Activated T-helper 2 cell treated with anti-CD3 and anti-CD28 coated beads, Interferon-gamma antibody, Interleukin-2, Interleukin-4, amounts not matched to agents 10 μg/mL and 5 μg/mL and 100 μg/mL, durations not matched to agents 14 hours and 24 hours and 36 hours (primary cell): ENCODE measurements at regions not wholly inside any gene's neighbourhood (a gene's known extent, or its start where the extent isn't known, plus 50 kb on each side); places are given as distances from the start of the nearest gene placed in this dataset.
"Not testable (repeated sequence)": the region's sequence is repeated elsewhere in the genome, so short reads cannot be mapped to it uniquely, and the experiment has no call there.

ENCODE experiments used
- DNase-seq: peaks from one replicate; pipeline ENCODE4 v3.0.0; 2021; ENCODE audit warnings: low spot score
- H3K27ac Mint-ChIP-seq: one replicate; pipeline ENCODE4 v1.8.0; 2021; ENCODE audit warnings: mixed read lengths
- H3K27me3 Mint-ChIP-seq: one replicate; pipeline ENCODE4 v1.8.0; 2021; ENCODE audit warnings: low read depth, mixed read lengths
- H3K36me3 Mint-ChIP-seq: one replicate; pipeline ENCODE4 v1.8.0; 2021; ENCODE audit warnings: low read depth, mixed read lengths
- H3K4me1 Mint-ChIP-seq: one replicate; pipeline ENCODE4 v1.8.0; 2021; ENCODE audit warnings: low read depth, mixed read lengths
- H3K4me3 Mint-ChIP-seq: one replicate; pipeline ENCODE4 v1.8.0; 2021; ENCODE audit warnings: low read depth, mild to moderate bottlenecking, moderate library complexity, mixed read lengths
- H3K9me3 Mint-ChIP-seq: one replicate; pipeline ENCODE4 v1.8.0; 2021; ENCODE audit warnings: mixed read lengths
- intact Hi-C: fragments of 100-400 bp; cut with micrococcal nuclease; formaldehyde crosslinking; loops from one replicate; pipeline ENCODE4 v1.15.1; 2023

DNA sequence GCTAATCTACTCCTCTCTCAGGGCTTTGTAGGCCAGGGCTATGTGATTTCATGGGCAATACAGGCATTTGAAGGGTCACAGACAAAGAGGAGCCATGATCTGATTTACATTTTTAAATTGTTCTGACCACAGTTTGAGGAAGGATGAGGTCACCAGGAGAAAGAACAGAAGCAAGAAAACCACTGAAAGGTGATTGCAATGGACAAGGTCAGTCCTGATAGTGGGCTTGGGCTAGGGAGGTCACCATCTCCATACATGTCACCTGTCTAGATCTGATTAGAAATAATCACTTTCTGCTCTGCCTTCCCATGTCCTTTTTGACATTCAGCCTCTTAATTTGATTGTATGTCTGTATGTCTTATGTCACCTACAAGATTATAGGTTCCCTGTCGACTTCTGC lies 248.9 kb upstream of the CWC22 start:
- no peak for DNase-seq
- Mint-ChIP-seq H3K9me3 (no peaks in the 10 kb centered on the region), H3K27ac (no peak overlapping the region), H3K4me1 (no peaks in the 10 kb centered on the region), H3K4me3 (no peak overlapping the region), H3K36me3 (no peaks in the 10 kb centered on the region), H3K27me3 (no peaks in the 10 kb centered on the region)
- intact Hi-C loops = no loop called here

DNA sequence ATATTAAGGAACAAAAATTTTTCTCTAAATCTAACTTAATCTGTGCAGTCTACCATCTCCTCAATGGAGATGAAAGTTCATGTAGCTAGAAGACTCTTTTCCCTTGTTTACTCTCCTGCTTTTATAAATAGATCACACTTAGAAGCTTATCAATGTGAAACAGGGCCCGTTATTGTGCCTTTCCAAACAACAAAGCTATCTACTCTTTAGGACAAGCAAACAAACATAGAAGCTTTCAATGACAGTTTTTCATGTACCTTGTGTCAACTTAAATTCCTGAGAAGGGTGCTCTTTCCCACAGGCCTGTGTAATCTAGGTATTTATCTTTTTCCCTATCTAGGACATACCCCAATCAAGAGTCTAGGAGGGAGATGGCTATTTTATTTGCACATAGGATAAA lies 247.8 kb upstream of the CWC22 start:
- no peaks in the 10 kb centered on the region for H3K9me3 Mint-ChIP-seq
- intact Hi-C loops = no loop called here
- no peaks in the 10 kb centered on the region for H3K27me3 Mint-ChIP-seq
- no peak overlapping the region for H3K27ac Mint-ChIP-seq
- H3K4me3 Mint-ChIP-seq = no peak overlapping the region
- H3K36me3 Mint-ChIP-seq = no peaks in the 10 kb centered on the region
- no peak for DNase-seq
- H3K4me1 Mint-ChIP-seq = no peaks in the 10 kb centered on the region

DNA sequence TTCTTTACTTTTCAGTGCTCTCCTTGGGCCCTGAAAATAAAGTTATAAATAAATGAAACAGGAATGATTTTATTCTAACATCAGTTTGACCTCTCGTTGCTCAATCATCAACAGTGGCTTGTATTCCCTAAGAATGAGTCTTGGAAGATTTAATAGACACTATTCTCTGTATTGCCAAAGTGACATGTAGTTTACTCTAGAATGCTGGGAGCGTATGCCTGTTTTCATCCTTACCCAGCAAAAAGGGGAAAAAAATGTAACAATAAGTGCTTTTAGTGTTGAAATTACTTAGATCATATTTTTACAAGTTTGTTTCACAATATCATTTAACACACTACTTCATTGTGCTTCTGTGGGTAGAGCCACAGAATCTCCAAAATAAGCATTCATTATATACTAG lies 240.6 kb upstream of the CWC22 start:
- intact Hi-C loops = no loop called here
- Mint-ChIP-seq H3K4me3 (no peak overlapping the region), H3K4me1 (no peaks in the 10 kb centered on the region), H3K36me3 (no peaks in the 10 kb centered on the region), H3K27me3 (no peaks in the 10 kb centered on the region), H3K27ac (no peak overlapping the region), H3K9me3 (no peaks in the 10 kb centered on the region)
- DNase-seq = no peak

DNA sequence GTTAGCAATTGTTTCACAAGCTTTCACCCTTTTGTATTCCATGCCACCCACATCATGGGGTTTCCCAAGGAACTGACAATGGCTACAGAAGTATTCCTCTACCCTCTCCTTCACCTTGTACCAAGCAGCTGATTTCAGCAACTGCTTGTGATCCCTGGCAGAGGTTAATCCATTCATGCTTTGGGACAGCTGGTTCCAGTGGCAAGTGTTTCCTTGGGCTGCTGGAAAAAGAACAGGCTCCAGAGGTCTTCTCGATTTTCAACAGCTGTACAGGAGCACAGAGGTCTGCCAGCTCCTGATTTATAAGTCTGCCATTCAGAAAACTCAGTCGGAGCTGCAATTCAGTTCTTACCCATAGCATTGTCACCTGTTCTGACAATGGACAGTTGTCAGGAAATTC lies 239.2 kb upstream of the CWC22 start:
- H3K9me3 Mint-ChIP-seq = no peaks in the 10 kb centered on the region
- intact Hi-C loops = no loop called here

DNA sequence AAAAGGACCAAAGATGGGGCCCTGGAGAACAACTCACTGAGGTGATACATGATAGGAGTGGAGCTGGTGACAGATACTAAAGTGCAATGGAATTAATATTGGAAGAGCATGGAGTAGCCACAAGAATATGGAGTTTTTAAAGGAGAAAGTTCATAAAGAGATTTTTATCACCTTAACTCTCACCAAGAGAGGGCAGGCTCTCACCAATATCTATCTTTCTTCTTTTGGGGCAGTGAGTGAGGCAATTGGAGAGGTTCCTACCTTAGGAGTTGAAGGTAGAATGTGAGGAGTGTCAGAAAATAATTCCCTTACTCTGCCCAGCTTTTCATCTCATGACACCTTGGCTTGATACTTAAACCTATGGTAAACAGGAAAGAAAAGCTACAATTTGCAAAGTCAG lies 233.7 kb upstream of the CWC22 start:
- no peaks in the 10 kb centered on the region for H3K36me3 Mint-ChIP-seq
- intact Hi-C loops = no loop called here
- H3K4me1 Mint-ChIP-seq = no peaks in the 10 kb centered on the region
- no peaks in the 10 kb centered on the region for H3K9me3 Mint-ChIP-seq
- DNase-seq = no peak
- no peak overlapping the region for H3K27ac Mint-ChIP-seq
- H3K4me3 Mint-ChIP-seq = no peak overlapping the region
- no peaks in the 10 kb centered on the region for H3K27me3 Mint-ChIP-seq

More for the DNA sequence above, 239.2 kb upstream of the CWC22 start:
- Mint-ChIP-seq H3K4me3 (no peak overlapping the region), H3K27ac (no peak overlapping the region), H3K4me1 (no peaks in the 10 kb centered on the region), H3K27me3 (no peaks in the 10 kb centered on the region), H3K36me3 (no peaks in the 10 kb centered on the region)
- DNase-seq = no peak

DNA sequence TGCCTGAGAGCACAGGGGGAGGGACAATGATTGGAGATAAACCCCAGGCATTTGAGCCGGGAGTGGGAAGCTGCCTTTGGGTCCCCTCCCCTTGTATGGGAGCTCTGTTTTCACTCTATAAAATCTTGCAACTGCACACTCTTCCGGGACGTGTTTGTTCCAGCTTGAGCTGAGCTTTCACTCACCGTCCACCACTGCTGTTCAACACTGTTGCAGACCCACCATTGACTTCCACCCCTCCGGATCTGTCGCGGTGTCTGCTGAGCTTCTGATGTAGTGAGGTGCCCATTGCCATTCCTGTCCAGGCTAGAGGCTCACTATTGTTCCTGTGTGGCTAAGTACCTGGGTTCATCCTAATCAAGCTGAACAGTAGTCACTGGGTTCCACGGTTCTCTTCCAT lies 231.6 kb upstream of the CWC22 start:
- no peak for DNase-seq
- intact Hi-C loops = no loop called here
- H3K4me1 Mint-ChIP-seq = no peaks in the 10 kb centered on the region
- H3K4me3 Mint-ChIP-seq = no peak overlapping the region
- no peaks in the 10 kb centered on the region for H3K27me3 Mint-ChIP-seq
- no peaks in the 10 kb centered on the region for H3K9me3 Mint-ChIP-seq
- no peaks in the 10 kb centered on the region for H3K36me3 Mint-ChIP-seq
- no peak overlapping the region for H3K27ac Mint-ChIP-seq

DNA sequence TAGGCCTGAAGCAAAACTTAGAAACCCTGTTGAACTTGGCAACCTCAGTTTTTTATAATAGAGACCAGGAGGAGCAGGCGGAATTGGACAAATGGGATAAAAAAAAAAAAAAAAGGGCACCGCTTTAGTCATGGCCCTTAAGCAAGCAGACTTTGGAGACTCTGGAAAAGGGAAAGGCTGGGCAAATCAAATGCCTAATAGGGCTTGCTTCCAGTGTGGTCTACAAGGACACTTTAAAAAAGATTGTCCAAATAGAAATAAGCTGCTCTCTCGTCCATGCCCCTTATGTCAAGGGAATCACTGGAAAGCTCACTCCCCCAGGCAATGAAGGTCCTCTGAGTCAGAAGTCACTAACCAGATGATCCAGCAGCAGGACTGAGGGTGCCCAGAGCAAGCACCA lies 229.0 kb upstream of the CWC22 start:
- DNase-seq, intact Hi-C loops, H3K9me3 Mint-ChIP-seq, H3K4me3 Mint-ChIP-seq, H3K4me1 Mint-ChIP-seq, H3K36me3 Mint-ChIP-seq, H3K27ac Mint-ChIP-seq, H3K27me3 Mint-ChIP-seq: not testable (repeated sequence)

DNA sequence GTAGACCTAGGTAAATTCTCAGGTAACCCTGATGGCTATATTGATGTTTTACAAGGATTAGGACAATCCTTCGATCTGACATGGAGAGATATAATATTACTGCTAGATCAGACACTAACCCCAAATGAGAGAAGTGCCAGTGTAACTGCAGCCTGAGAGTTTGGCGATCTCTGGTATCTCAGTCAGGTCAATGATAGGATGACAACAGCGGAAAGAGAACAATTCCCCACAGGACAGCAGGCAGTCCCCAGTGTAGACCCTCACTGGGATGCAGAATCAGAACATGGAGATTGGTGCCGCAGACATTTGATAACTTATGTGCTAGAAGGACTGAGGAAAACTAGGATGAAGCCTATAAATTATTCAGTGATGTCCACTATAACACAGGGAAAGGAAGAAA lies 228.4 kb upstream of the CWC22 start:
- H3K4me3 Mint-ChIP-seq, DNase-seq, H3K27me3 Mint-ChIP-seq, H3K36me3 Mint-ChIP-seq, H3K9me3 Mint-ChIP-seq, H3K27ac Mint-ChIP-seq, intact Hi-C loops, H3K4me1 Mint-ChIP-seq: not testable (repeated sequence)

DNA sequence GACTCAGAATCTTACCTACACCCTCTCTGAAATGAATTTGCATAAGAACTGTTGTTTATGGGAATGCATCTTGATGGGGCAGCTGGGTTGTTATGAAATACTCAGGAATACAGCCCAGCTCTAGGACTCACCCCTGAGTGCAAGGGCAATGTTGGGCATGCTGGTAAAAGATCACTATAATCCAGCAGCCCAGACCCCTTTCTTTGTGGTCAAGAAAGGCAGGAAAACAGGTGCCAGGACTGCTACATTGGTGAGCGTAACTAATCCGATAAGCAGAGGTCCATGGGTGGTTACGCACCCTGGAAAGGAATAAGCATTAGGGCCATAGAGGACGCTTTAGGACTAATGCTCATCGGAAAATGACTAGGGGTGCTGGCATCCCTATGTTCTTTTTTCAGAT lies 227.9 kb upstream of the CWC22 start:
- H3K27me3 Mint-ChIP-seq, H3K27ac Mint-ChIP-seq, H3K4me1 Mint-ChIP-seq, H3K4me3 Mint-ChIP-seq, H3K36me3 Mint-ChIP-seq, intact Hi-C loops, H3K9me3 Mint-ChIP-seq, DNase-seq: not testable (repeated sequence)

DNA sequence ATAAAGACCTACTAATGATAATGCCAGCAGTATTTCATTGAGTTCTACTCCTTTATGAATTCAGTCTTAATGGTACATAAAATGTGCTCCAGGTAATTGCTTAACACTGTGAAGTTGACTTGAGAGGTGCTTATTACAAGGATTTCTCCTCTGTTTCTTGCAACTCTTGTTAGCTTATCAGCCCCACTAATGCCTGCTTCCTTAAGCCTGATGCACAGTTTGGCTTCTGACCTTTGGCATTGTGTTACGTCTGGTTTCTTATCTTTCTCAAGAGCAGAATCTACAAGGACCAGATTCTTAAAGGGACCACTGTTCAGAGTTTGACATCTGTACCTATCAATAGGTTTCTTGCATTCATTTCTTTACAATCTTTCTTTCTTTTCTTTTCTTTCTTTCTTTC lies 223.9 kb upstream of the CWC22 start:
- no peak overlapping the region for H3K4me3 Mint-ChIP-seq
- no peaks in the 10 kb centered on the region for H3K27me3 Mint-ChIP-seq
- H3K9me3 Mint-ChIP-seq = no peaks in the 10 kb centered on the region
- no peaks in the 10 kb centered on the region for H3K4me1 Mint-ChIP-seq
- H3K36me3 Mint-ChIP-seq = no peaks in the 10 kb centered on the region
- no peak for DNase-seq
- intact Hi-C loops = no loop called here
- no peak overlapping the region for H3K27ac Mint-ChIP-seq

DNA sequence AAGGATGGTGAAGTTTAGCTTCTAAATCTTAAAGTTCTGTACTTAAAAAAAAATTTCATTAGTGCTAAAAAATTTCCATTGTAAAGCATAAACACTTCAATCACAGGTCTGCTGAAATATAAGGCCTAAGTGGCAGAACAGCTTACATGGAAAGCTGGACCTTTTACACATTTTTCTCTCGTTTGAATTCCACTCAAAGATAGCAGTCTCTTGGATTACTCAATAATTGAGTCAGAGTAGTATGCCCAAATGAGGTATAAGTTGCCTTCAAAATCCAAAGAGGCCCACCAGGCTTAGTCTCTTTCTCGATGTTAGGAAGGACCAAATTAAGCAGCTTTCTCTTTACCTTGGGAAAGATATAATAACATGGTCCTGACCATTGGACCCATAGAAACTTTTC lies 220.4 kb upstream of the CWC22 start:
- Mint-ChIP-seq H3K27me3 (no peaks in the 10 kb centered on the region), H3K36me3 (no peaks in the 10 kb centered on the region), H3K4me1 (no peaks in the 10 kb centered on the region), H3K4me3 (no peak overlapping the region), H3K27ac (no peak overlapping the region), H3K9me3 (no peaks in the 10 kb centered on the region)
- intact Hi-C loops = no loop called here
- DNase-seq = no peak

DNA sequence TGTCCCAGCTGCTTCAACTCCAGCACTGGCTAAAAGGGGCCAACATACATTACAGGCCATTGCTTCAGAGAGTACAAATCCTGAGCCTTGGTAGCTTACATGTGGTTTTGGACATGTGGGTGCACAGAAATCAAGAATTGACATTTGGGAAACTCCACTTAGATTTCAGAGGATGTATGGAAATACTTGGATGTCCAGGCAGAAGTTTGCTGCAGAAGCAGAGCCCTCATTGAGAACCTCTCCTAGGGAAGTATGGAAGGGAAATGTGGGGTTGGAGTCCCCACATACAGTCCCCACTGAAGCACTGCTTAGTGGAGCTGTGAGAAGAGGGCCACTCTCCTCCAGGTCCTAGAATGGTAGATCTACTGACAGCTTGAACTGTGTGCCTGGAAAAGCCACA lies 218.0 kb upstream of the CWC22 start:
- Mint-ChIP-seq H3K9me3 (no peaks in the 10 kb centered on the region), H3K36me3 (no peaks in the 10 kb centered on the region), H3K4me3 (no peak overlapping the region), H3K4me1 (no peaks in the 10 kb centered on the region), H3K27me3 (no peaks in the 10 kb centered on the region), H3K27ac (no peak overlapping the region)
- intact Hi-C loops = no loop called here
- DNase-seq = no peak

DNA sequence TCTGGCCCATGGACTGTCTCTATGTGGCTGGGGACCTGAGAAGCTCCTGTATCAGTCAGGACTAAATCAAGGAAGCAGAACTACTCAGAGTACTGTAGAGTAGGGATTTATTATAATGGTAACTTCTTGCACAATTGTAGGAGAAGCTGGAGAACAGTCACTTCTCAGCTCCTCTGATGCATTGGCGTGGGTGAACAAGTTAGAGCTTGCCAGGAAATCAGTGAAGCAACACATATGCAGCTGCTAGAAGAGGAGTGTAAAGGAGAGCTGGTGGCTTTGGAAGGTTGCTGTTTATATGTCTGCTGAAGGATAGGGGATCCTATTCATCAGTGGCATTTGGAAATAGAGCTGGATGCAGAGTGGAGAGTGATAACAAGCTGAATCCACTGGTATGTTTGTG lies 215.5 kb upstream of the CWC22 start:
- DNase-seq = no peak
- Mint-ChIP-seq H3K4me3 (no peak overlapping the region), H3K27me3 (no peaks in the 10 kb centered on the region), H3K36me3 (no peaks in the 10 kb centered on the region), H3K4me1 (no peaks in the 10 kb centered on the region), H3K27ac (no peak overlapping the region), H3K9me3 (no peaks in the 10 kb centered on the region)
- intact Hi-C loops = no loop called here

DNA sequence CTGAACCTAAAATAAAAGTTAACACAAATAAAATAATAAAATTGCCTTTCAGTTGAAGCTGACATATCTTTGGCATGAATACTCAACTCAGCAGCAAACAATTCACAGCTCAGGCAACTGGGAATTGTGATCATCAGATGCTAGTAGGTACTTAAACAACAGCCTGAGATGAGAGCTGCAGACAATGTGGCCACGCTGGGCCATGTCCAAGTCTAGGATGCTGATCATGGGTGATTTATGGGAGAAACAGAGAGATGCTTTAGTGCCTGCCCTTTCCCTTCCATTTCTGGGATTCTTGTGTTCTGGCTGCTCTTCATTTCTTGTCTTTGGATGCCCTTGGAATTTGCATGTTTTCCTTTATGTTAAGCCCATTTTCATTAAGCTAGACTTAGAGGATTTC lies 212.4 kb upstream of the CWC22 start:
- H3K9me3 Mint-ChIP-seq = no peaks in the 10 kb centered on the region

More for the DNA sequence above, 212.4 kb upstream of the CWC22 start:
- H3K27ac Mint-ChIP-seq = no peak overlapping the region
- H3K4me1 Mint-ChIP-seq = no peaks in the 10 kb centered on the region
- H3K27me3 Mint-ChIP-seq = no peaks in the 10 kb centered on the region
- intact Hi-C loops = no loop called here
- no peak for DNase-seq
- H3K36me3 Mint-ChIP-seq = no peaks in the 10 kb centered on the region
- H3K4me3 Mint-ChIP-seq = no peak overlapping the region
